GM18867 (cell line): ENCODE measurements at regions not wholly inside any gene's neighbourhood (a gene's known extent, or its start where the extent isn't known, plus 50 kb on each side); places are given as distances from the start of the nearest gene placed in this dataset.

ENCODE experiments used
- ATAC-seq: cut with Tn5 transposase; IDR thresholded peaks from one replicate; pipeline ENCODE4 v1.9.1; 2021; ENCODE audit warnings: mild to moderate bottlenecking, moderate library complexity; ENCODE audit not compliant: unreplicated experiment

- no peak for ATAC-seq
These were observed 101.6 kb downstream of the MAF start for GRCh38 chr16:79498928-79499327.

GRCh38 chr16:79497606-79498350, 102.8 kb downstream of the MAF start:
- ATAC-seq = no peak

GRCh38 chr16:79493911-79494310, 106.6 kb downstream of the MAF start:
- no peak for ATAC-seq

GRCh38 chr16:79492036-79492435, 108.5 kb downstream of the MAF start:
- no peak for ATAC-seq

- ATAC-seq = no peak
These were observed 115.5 kb downstream of the MAF start for GRCh38 chr16:79485020-79485419.

GRCh38 chr16:79484237-79484636, 116.3 kb downstream of the MAF start:
- ATAC-seq = no peak

GRCh38 chr16:79483336-79483735, 117.2 kb downstream of the MAF start:
- ATAC-seq = no peak

- ATAC-seq = no peak
These were observed 118.5 kb downstream of the MAF start for GRCh38 chr16:79482011-79482410.

GRCh38 chr16:79480929-79481328, 119.6 kb downstream of the MAF start:
- ATAC-seq = no peak

GRCh38 chr16:79480056-79480455, 120.5 kb downstream of the MAF start:
- ATAC-seq = no peak

- ATAC-seq = no peak
These were observed 124.0 kb downstream of the MAF start for GRCh38 chr16:79476580-79476979.

GRCh38 chr16:79475841-79476240, 124.7 kb downstream of the MAF start:
- no peak for ATAC-seq

- ATAC-seq = no peak
These were observed 127.1 kb downstream of the MAF start for GRCh38 chr16:79473456-79473855.

GRCh38 chr16:79472426-79472825, 128.1 kb downstream of the MAF start:
- no peak for ATAC-seq

GRCh38 chr16:79469999-79470398, 130.5 kb downstream of the MAF start:
- ATAC-seq = no peak

- no peak for ATAC-seq
These were observed 131.9 kb downstream of the MAF start for GRCh38 chr16:79468631-79469030.

GRCh38 chr16:79468121-79468552, 132.4 kb downstream of the MAF start:
- ATAC-seq = no peak

GRCh38 chr16:79466111-79466510, 134.4 kb downstream of the MAF start:
- no peak for ATAC-seq

- no peak for ATAC-seq
These were observed 136.7 kb downstream of the MAF start for GRCh38 chr16:79463841-79464240.

GRCh38 chr16:79456036-79456435, 144.5 kb downstream of the MAF start:
- ATAC-seq = no peak

GRCh38 chr16:79452671-79453070, 147.9 kb downstream of the MAF start:
- no peak for ATAC-seq

GRCh38 chr16:79451196-79451816, 149.2 kb downstream of the MAF start:
- peak; percentile 86 for ATAC-seq

GRCh38 chr16:79449900-79450299, 150.6 kb downstream of the MAF start:
- no peak for ATAC-seq
